ENCODE measurements at regions not wholly inside any gene's neighbourhood (a gene's known extent, or its start where the extent isn't known, plus 50 kb on each side); places are given as distances from the start of the nearest gene placed in this dataset.
"Not testable (repeated sequence)": the region's sequence is repeated elsewhere in the genome, so short reads cannot be mapped to it uniquely, and the experiment has no call there.

- DNase-seq: no peak
Measured at GRCh38 chr2:83970217-83970929, 488.7 kb downstream of the SUCLG1 start.

DNA sequence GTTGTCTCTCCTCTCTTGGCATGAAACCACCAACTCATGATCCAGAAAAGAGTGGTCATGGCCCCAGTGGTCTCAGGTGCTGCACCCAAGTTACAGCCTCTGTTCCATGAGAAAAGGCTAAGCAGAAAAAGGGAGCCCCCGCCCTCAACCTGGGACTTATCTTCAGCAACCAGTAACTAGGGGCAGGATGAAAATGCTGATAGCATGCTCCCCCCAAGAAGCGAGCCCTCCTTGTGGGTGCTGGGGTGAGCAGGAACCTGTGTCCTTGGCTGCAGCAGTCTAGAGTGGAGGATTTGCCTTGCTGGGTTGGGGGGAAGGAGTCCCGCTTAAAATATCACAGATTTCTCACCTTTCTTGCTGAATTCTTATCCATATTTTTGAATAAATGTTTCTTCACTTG is 490.0 kb downstream of the SUCLG1 start:
- DNase-seq: no peak

- no peak for DNase-seq
Measured at GRCh38 chr2:83967854-83968253, 491.2 kb downstream of the SUCLG1 start.

DNA sequence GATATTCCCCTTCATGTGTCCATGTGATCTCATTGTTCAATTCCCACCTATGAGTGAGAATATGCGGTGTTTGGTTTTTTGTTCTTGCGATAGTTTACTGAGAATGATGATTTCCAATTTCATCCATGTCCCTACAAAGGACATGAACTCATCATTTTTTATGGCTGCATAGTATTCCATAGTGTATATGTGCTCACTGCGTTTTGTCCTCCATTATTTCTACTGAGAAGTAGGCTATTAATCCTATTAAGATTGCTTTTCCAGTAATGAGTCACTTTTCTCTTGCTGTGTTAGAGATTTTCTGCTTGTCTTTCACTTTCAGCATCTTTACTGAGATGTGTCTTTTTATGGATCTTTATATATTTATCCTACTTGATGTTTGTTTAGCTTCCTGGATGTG is 492.1 kb downstream of the SUCLG1 start:
- DNase-seq: not testable (repeated sequence)

DNA sequence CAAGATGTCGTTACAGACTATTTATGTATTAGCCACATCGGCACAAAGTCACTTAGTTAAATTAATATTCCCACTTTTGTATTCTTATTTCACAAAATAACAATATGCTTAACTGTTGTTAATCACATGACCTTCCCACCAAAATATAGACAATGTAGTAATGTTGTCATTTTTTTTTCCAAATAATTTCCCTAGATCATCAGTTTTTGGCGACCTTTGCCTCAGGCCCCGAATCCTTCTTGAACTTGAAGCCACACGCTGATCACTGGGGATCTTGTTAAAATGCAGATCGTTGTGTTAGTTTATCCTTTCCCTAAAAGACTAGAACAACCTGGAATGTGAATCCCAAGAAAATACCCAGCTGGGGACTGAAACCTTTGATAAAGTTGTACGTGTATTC is 497.6 kb downstream of the SUCLG1 start:
- no peak for DNase-seq

DNA sequence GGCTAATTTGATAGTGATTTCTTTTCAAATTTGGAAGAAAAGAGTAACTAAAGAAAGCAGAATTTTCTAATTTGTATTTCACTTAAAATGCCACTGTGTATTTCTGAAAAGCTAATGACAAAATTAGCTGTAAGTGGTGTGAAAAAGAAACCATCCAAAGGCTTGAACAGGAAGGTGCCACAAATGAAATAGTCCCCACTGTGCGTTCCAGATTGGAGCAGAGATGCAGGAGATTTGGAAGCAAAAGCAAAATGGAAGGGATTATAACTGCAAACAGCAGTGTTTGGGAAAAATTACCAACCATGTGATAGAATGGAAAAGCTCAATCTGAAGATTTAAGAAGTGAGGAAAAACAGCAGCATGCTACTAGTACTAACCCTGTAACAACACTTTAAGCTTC is 498.7 kb downstream of the SUCLG1 start:
- DNase-seq: no peak

- no peak for DNase-seq
Measured at GRCh38 chr2:83959266-83959665, 499.8 kb downstream of the SUCLG1 start.

GRCh38 chr2:83956991-83957390 is 502.1 kb downstream of the SUCLG1 start:
- no peak for DNase-seq

DNA sequence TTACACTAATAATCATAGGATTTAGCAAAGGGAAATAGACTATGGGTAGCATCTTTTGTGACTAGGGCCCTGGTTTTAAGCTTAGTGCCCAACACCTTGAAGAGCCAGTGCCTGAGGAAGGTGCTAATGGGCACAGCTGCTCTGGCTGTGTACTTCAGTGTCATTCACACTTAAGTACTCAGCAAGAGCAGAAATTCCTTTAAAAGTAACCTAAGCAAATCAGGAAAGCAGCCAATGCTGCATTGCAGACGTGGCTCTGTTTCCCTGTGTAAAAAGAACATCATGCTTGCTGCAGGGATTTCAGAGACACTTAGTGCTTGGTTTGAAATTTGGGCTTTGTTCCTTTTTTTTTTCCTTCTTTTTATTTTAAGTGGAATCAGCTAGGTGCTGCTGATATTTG is 505.4 kb downstream of the SUCLG1 start:
- DNase-seq: no peak

GRCh38 chr2:83951378-83951947 is 507.6 kb downstream of the SUCLG1 start:
- DNase-seq: no peak

DNA sequence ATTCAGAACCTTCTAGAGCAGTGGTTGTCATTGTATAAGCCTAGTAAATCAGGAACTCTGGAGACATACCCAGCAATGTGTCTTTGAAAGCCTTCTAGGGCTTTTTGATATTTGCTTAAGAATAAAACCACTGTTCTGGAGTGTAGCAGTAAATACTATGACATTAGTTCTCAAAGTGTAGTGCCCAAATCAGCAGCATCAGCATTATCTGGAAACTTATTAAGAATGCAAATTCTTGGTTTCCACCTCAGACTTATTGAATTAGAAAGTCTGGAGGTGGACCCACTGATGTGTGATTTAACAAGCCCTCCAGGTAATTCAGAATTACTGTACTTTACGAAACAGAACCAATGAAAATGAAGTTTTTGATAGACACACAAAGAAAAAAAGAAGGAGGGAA is 509.7 kb downstream of the SUCLG1 start:
- DNase-seq: no peak

- no peak for DNase-seq
Measured at GRCh38 chr2:83944191-83944590, 514.9 kb downstream of the SUCLG1 start.

DNA sequence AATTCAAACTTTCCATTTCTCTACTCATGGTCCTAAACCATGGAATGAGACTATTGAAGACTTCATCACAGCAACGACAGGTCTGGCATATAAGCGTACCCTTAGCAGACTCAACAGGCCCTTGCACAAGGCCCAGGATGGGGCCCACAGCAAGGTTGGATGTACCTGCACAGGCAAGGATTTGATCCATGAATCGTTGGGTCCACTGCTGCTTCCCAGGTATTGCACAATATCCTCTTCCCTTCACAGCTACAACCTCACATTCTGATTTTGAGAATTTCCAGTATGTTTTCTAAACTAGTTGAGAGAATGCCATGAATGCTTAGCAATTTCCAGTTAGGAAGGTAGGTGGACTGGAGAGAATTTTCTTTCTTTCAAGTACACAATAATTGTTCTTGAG is 515.8 kb downstream of the SUCLG1 start:
- DNase-seq: no peak

DNA sequence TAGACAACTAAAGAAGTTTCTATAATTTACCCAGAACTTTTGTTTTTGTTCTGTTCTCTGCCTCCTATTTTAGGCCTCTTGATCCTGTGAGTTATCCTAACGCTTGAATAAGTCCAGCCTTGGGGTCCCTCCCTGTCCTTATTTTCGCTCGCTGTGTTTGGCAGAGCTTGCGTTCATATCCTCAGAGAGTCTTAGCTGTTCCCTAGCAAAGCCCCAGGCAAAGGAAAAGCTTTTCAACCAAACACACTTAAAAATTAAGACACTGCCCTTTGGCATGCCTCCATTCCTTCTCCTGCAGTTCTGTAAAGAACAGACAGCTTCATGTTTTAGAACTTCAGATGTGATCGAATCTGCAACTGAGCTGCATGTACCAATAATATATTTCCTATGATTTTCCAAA is 517.2 kb downstream of the SUCLG1 start:
- DNase-seq: peak in 1 of 51 donors; percentile 1

DNA sequence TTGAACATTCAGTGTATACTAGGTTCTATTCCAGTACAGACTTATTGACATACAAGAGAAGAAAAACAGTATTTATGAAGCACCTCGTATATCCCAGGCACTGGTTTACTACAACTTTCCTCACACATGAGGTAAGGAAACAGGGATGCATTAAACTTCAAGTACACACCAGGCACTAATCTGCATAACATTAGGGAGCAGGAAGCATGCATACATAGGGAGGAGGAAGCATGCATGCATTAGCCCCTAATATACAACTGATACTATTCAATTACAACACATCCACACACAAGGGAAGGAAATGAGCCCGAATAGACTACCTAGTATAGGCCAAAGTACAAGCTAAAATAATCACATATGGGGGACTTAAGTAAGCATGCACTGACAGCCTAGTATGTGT is 525.3 kb downstream of the SUCLG1 start:
- DNase-seq: no peak

DNA sequence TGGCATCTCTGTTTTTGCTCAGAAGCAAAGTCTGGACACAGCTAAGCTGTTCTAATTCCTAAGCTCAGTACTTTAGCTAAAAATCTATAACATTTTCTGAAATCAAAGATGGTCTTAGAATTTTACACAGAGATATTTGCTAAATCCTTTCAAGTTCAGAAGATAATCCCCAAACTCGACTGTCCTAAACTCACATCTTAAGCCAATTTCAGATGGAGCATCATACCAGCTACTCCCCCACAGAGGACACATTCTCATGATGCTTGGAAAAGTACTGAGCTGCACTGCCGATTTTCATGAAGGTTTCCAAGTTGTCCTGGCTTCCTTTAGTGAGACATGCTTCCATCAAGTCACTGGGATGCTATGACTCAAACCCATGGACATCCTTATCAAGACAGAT is 535.5 kb downstream of the SUCLG1 start:
- DNase-seq: no peak

DNA sequence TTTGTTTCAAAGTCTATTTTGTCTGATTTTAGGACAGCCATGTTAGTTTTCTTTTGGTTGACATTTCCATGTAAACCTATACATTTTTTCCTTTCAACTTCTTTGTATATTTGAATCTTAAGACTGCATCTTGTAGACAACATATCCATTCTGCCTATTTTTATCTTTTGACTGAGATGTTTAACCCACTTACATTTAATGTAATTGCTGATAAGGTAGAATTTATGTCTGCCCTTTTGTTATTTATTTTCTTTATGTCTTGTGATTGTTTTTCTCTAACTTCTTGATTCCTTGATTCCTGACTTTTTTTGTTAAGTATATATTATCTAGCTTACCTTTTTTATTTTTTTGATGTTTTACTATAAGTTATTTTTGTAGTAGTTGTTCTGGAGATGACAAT is 542.5 kb downstream of the SUCLG1 start:
- no peak for DNase-seq

- no peak for DNase-seq
Measured at GRCh38 chr2:83915381-83915780, 543.7 kb downstream of the SUCLG1 start.

DNA sequence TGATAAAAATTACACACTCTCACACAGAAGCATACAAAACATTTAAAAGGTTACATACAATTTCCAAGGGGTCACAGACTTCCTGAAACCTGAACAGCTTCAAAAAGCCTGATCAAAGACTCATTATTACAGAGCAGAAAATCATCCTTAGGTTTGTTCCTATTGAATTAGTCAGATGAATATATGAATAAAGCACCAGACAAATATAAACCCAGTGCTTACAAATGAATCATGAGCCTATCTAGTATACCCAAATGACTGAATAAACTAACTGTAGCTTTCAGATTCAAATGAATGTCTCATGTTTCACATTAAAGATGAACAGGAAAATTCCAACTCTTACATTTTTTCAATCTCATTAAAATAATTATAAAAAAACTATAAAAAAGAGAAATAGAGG is 550.3 kb downstream of the SUCLG1 start:
- no peak for DNase-seq

DNA sequence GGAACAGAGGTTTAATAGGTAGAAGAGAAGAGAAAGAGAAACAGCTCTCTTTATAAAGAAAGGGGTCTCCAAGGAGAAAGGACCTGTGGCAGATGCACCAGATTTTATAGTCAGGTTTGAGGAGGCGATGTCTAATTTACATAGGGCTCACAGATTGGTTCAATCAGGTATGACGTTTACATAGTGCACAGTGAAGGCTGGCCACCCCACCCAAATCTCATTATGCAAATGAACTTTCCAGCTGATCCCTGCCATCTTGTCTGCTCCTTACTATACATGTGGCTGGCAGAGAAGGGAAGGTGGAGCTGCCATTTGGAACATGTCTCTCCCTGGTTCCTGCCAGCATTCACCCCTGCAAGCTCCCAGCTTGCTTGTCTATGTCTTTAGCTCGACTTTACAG is 557.8 kb downstream of the SUCLG1 start:
- DNase-seq: no peak

GRCh38 chr2:83900862-83901261 is 558.2 kb downstream of the SUCLG1 start:
- no peak for DNase-seq

DNA sequence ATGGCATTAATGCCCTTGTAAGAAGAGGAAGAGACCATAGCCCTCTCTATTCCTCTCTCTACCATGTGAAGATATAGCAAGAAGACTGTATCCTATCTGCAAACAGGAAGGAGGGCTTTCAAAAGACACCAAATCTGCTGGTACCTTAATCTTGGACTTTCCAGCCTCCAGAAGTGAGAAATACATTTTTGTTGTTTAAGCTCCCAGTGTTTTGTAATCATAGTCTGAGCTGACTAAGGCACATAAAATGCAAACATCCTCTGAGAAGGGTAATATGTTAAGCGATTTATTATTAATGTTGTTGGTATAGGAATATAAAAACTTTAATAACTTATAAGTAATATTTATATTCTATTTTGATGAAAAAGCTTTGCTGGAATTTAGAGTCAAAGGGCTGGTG is 559.8 kb downstream of the SUCLG1 start:
- no peak for DNase-seq

DNA sequence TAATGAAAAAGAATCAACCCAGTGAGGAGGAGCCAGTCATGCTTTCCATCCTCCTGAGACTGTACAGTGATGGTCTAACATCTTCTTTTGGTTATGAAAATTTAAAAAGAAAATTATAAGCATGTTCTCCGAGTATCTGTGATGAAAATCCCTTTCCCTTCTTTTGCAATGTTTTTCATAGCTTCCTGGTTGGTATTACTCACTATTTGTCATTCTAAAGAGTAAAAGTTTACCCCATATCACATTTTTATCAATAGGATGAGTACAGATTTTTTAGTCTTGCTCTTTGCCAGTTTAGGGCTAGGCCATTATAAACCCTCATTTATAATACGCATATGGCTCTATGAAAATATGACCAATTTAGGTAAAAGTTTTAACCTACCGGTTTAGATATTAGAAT is 564.1 kb downstream of the SUCLG1 start:
- DNase-seq: no peak

DNA sequence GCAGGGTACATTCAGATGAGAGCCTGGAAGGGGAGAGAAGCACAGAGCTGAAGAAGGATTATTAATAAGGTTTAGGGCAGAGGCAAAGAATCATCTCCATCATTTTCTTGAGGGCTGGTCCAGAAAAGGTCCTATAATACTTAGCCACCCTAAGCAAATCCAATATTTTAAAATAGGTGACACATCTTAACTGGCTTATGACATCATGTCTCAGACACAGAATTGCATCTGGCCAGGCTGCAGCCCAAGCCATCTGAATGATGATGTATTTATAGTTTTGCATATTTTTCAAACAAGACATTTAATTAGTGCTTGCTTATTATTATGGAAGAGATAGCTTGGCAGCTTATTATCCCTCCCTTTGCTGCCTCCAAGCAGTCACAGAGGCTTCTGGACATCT is 571.3 kb downstream of the SUCLG1 start:
- no peak for DNase-seq

Data from hypothalamus (tissue), 51 donors.